GM12874 (cell line): ENCODE measurements at regions not wholly inside any gene's neighbourhood (a gene's known extent, or its start where the extent isn't known, plus 50 kb on each side); places are given as distances from the start of the nearest gene placed in this dataset.

Experiments used
- TF ChIP-seq, protein P1 (sequence below): IDR thresholded peaks from 2 replicates; pipeline ENCODE4 v1.5.1; 2011; ENCODE audit warnings: low read depth, mild to moderate bottlenecking, control low read depth, low read length, moderate library complexity; ENCODE audit not compliant: insufficient read depth

DNA sequence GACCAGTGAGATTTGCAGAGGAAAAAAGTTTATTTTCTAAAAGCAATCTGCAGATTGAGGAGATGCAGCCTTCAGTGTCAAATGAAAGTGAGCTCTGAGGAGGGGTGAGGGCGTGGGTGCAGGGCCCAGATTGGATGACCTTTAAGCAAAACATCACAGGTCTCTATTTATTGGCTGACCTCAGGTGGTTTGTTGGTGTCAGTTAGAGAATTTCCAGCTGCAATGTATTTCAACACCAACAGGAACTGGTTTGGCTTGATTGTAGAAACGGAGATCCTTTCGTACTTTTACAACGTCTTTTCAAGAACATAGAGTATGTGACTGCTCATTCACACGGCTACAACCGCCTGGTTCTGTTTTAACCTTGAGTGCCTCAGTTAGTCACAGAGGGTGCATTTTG is 1069.1 kb downstream of the EFNA5 start:
- TF ChIP-seq, protein P1, sequence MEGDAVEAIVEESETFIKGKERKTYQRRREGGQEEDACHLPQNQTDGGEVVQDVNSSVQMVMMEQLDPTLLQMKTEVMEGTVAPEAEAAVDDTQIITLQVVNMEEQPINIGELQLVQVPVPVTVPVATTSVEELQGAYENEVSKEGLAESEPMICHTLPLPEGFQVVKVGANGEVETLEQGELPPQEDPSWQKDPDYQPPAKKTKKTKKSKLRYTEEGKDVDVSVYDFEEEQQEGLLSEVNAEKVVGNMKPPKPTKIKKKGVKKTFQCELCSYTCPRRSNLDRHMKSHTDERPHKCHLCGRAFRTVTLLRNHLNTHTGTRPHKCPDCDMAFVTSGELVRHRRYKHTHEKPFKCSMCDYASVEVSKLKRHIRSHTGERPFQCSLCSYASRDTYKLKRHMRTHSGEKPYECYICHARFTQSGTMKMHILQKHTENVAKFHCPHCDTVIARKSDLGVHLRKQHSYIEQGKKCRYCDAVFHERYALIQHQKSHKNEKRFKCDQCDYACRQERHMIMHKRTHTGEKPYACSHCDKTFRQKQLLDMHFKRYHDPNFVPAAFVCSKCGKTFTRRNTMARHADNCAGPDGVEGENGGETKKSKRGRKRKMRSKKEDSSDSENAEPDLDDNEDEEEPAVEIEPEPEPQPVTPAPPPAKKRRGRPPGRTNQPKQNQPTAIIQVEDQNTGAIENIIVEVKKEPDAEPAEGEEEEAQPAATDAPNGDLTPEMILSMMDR: no peak

DNA sequence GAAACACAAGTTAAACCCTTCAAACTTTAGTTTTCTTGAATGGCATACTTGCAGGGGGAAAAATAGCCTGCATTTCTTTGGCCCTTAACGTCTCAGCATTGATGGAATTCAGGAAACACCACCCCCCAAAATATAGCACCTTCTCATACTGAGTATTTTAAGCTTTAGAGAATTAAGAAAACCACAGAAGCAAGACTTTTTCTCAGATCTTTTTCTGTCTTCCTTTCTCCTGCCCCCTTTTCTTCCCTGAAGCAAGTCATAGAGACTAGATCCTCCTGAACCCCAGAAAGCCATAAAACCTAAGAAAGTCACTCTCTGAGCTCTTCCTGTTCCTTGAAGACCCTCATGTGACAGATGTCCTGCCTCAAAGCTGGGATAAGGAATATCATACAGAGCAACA is 1069.9 kb downstream of the EFNA5 start:
- TF ChIP-seq, protein P1: no peak

DNA sequence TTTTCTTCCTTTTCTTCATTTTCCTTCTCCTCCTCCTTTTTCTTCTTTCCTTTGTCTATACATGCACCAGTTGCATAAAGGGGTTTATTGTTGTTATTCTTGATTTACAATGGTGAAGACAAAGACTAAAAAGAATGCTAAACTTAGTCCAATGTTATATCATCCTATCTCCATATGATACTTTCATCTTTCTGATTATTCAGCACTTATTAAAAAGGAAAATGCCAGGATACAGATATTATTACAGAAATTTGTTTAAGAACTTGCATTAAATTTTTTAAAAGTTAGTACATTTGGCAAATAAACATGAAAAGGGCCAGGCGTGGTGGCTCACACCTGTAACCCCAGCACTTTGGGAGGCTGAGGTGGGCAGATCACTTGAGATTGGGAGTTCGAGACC is 1074.9 kb downstream of the EFNA5 start:
- TF ChIP-seq, protein P1: no peak

DNA sequence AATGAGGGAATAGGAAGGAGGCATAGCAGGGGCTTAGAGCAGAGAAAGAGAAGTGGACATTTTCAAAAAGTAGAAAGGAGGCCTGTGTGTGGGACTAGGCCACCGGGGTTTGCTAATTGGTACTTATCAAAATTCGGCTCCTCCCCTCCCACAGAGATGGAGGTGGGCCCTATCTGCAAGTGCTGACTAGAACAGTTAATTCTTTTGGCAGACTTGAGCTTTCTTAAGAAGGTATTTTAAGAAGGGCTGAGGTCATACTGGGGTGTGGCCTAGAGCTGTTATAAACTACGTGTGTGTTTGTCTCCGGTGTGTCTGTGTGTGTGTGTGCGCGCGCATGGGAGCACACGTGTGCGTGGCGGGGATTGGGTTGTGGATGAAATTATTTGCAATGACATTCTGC is 1086.5 kb downstream of the EFNA5 start:
- TF ChIP-seq, protein P1: no peak

DNA sequence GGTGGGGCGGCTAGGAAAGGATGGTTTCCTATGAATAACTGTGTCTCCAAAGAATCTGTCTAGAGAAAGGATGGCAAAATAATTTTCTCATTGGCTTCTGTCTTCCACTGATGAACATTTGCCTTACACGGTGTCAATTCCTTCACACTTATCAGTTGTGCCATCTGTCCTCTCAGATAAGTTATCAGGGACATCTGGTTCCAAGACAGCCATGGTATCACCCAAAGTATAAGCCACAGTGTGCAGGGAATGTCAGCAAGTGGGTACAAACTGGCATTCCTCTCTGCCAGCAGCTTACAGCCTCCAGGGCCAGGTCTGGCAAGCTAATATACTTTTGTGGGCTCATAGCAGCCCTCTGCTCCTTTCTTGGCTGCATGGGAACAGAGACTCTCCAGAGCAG is 1092.0 kb downstream of the EFNA5 start:
- TF ChIP-seq, protein P1: no peak

DNA sequence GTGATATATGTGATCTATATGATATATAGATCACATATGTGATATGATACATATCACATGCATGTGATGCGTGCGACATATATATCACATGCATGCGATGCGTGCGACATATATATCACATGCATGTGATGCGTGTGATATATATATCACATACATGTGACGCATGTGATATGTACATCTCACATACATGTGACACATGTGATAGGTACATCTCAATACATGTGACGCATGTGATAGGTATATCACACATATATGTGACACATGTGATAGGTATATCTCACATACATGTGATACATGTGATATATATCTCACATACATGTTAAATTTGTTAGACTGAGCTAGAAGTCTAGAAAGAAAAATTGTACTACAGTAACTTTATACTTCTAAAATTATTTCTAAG is 1095.9 kb downstream of the EFNA5 start:
- TF ChIP-seq, protein P1: no peak

DNA sequence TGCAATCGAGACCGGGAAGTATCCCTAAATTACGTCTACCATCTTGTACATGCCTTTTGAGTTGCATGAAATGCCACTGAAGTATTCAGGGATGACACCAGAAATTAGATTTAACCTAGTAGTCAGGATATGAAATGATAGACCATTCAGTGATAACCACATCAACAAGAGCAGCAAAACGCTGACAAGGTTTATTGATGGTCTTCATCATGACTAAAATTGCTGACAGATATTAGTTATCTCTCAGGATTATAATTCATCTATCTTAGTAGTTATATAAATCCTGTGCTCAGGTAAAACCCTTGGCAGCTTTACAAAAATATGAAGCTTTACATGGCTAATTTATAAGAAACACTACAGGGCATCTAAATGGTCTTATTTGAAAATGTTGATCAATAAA is 1104.7 kb downstream of the EFNA5 start:
- TF ChIP-seq, protein P1: no peak

DNA sequence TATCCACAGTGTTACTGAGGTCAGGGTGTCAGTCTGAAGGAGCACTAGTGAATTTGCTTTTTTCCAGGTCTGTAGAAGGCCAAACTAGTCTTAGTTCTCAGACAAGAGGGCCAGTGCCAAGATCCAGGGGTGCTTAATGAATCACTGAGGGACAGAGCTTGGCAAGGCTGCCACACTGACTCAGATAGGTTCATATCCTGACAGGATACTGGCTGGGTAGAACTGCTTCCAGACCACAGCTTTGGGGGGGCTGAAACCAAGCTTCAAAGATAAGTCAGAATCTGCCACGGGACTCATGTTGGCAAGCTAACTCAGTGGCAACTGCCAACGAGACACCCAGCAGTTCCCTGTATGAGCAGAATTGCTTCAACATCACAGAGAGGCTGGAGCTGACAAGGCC is 1125.4 kb downstream of the EFNA5 start:
- TF ChIP-seq, protein P1: no peak
